ENCODE measurements at regions not wholly inside any gene's neighbourhood (a gene's known extent, or its start where the extent isn't known, plus 50 kb on each side); places are given as distances from the start of the nearest gene placed in this dataset.

DNA sequence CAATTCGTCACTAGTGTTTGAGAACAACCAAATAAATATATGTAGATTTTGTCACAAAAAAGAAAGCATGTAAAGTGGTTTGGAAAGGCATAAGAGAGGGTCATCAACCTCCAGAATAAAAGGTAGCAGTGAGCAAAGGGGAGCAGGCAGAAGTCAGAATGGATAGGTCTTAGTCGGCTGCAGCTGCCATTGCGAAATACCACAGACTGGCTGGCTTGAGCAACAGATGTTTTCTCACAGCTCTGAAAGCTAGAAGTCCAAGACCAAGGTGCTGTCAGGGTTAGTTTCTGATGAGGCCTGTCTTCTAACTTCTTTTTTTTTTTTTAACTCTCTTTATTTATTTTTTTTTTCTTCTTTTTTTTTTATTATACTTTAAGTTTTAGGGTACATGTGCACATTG, 208.1 kb upstream of the PIK3R1 start:
- ChIA-PET CTCF (no interaction called here), POLR2A (no interaction called here)
- H3K4me3 ChIP-seq (ENCODE audit: low read length) = no peak overlapping the region
- Mint-ChIP-seq H3K9me3 (no peaks in the 10 kb centered on the region), H3K4me3 (no peak overlapping the region), H3K4me1 (ENCODE audit: low read depth) (no peaks in the 10 kb centered on the region), H3K27me3 (no peaks in the 10 kb centered on the region), H3K36me3 (ENCODE audit: low read depth) (no peaks in the 10 kb centered on the region), H3K27ac (no peak overlapping the region)
- H3K27ac ChIP-seq (ENCODE audit: low read depth in 1 of 2, low read length in 2 of 2) = no peak overlapping the region
- no peaks in the 10 kb centered on the region for H3K27me3 ChIP-seq (ENCODE audit: control insufficient read depth in 1 of 2, insufficient read depth in 2 of 2, low read length in 2 of 2)
- no peaks in the 10 kb centered on the region for H3K9me3 ChIP-seq (ENCODE audit: control insufficient read depth in 1 of 2, insufficient read depth in 1 of 2, low read length in 2 of 2)
- no peaks in the 10 kb centered on the region for H3K4me1 ChIP-seq (ENCODE audit: insufficient read depth, low read length)
- ATAC-seq (ENCODE audit: poor library complexity) (no peak), DNase-seq (peak in 2 of 14 experiments; percentile 45 to 50)
- TF ChIP-seq, protein P1, sequence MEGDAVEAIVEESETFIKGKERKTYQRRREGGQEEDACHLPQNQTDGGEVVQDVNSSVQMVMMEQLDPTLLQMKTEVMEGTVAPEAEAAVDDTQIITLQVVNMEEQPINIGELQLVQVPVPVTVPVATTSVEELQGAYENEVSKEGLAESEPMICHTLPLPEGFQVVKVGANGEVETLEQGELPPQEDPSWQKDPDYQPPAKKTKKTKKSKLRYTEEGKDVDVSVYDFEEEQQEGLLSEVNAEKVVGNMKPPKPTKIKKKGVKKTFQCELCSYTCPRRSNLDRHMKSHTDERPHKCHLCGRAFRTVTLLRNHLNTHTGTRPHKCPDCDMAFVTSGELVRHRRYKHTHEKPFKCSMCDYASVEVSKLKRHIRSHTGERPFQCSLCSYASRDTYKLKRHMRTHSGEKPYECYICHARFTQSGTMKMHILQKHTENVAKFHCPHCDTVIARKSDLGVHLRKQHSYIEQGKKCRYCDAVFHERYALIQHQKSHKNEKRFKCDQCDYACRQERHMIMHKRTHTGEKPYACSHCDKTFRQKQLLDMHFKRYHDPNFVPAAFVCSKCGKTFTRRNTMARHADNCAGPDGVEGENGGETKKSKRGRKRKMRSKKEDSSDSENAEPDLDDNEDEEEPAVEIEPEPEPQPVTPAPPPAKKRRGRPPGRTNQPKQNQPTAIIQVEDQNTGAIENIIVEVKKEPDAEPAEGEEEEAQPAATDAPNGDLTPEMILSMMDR (IDR thresholded peaks at IDR 0.05) = no peak
- H3K36me3 ChIP-seq (ENCODE audit: insufficient read depth, low read length) = no peaks in the 10 kb centered on the region
- intact Hi-C loops (cut with DNase I, micrococcal nuclease) = no loop called here

DNA sequence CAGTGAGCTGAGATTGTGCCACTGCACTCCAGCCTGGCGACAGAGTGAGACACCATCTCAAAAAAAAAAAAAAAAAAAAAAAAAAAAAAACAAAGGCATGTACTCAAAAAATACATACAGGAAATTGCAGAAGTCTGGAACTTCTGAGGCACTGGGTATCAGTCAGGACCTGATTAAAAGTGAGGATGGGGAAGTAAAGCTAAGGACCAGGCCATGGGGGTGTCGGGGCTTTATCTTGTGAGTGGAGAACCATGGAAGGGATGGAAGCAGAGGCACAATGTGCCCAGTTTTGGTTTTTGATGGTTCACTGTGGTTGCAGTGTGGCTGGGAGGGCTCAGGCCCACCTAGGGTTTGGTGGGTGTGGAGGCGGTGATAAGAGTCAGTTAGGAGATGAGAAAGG, 212.7 kb upstream of the PIK3R1 start:
- no peak overlapping the region for H3K27ac Mint-ChIP-seq
- H3K9me3 Mint-ChIP-seq = no peaks in the 10 kb centered on the region
- Histone ChIP-seq H3K27ac (ENCODE audit: low read depth in 1 of 2, low read length in 2 of 2) (no peak overlapping the region), H3K4me1 (ENCODE audit: insufficient read depth, low read length) (no peaks in the 10 kb centered on the region), H3K27me3 (ENCODE audit: control insufficient read depth in 1 of 2, insufficient read depth in 2 of 2, low read length in 2 of 2) (no peaks in the 10 kb centered on the region), H3K4me3 (ENCODE audit: low read length) (no peak overlapping the region), H3K9me3 (ENCODE audit: control insufficient read depth in 1 of 2, insufficient read depth in 1 of 2, low read length in 2 of 2) (no peaks in the 10 kb centered on the region), H3K36me3 (ENCODE audit: insufficient read depth, low read length) (no peaks in the 10 kb centered on the region)
- ATAC-seq (ENCODE audit: poor library complexity) (no peak), DNase-seq (peak in 2 of 14 experiments; percentile 45 to 57)
- ChIA-PET POLR2A (no interaction called here), CTCF (no interaction called here)
- no peaks in the 10 kb centered on the region for H3K36me3 Mint-ChIP-seq (ENCODE audit: low read depth)
- TF ChIP-seq, protein P1 (IDR thresholded peaks at IDR 0.05) = no peak
- no peaks in the 10 kb centered on the region for H3K27me3 Mint-ChIP-seq
- H3K4me3 Mint-ChIP-seq = no peak overlapping the region
- intact Hi-C loops (cut with DNase I, micrococcal nuclease) = no loop called here
- H3K4me1 Mint-ChIP-seq (ENCODE audit: low read depth) = no peaks in the 10 kb centered on the region

DNA sequence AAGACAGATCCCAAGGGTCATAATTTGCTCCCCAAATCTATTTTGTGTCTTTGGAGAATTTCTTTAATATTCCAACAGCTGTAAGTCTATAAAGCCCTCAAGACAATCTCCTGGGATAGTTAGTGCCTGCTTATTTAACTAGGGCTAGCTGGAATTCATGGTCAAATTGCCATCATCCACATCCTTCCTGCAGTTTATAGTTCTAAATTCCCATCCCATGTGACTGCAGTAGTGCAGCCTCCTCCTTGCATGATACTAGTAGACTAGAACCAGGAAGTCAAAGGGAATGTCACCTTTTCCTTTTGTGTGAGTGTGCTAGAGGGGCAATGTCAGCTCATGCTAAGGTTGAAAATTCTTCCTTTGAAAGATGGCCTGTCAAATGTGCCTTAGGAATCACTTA, 214.8 kb upstream of the PIK3R1 start:
- Histone ChIP-seq H3K4me1 (ENCODE audit: insufficient read depth, low read length) (no peaks in the 10 kb centered on the region), H3K27me3 (ENCODE audit: control insufficient read depth in 1 of 2, insufficient read depth in 2 of 2, low read length in 2 of 2) (no peaks in the 10 kb centered on the region), H3K36me3 (ENCODE audit: insufficient read depth, low read length) (no peaks in the 10 kb centered on the region), H3K4me3 (ENCODE audit: low read length) (no peak overlapping the region), H3K27ac (ENCODE audit: low read depth in 1 of 2, low read length in 2 of 2) (no peak overlapping the region), H3K9me3 (ENCODE audit: control insufficient read depth in 1 of 2, insufficient read depth in 1 of 2, low read length in 2 of 2) (no peaks in the 10 kb centered on the region)
- DNase-seq (no peak), ATAC-seq (ENCODE audit: poor library complexity) (no peak)
- H3K9me3 Mint-ChIP-seq = no peaks in the 10 kb centered on the region
- CTCF ChIA-PET = no interaction called here
- no peaks in the 10 kb centered on the region for H3K36me3 Mint-ChIP-seq (ENCODE audit: low read depth)
- H3K27ac Mint-ChIP-seq = no peak overlapping the region
- H3K4me1 Mint-ChIP-seq (ENCODE audit: low read depth) = no peaks in the 10 kb centered on the region
- POLR2A ChIA-PET = no interaction called here
- TF ChIP-seq, protein P1 (IDR thresholded peaks at IDR 0.05) = no peak
- intact Hi-C loops (cut with DNase I, micrococcal nuclease) = no loop called here
- no peaks in the 10 kb centered on the region for H3K27me3 Mint-ChIP-seq
- H3K4me3 Mint-ChIP-seq = no peak overlapping the region

Measured in CD4-positive, alpha-beta T cell (primary cell).